ENCODE measurements at regions not wholly inside any gene's neighbourhood (a gene's known extent, or its start where the extent isn't known, plus 50 kb on each side); places are given as distances from the start of the nearest gene placed in this dataset.

- Mint-ChIP-seq H3K27me3 (no peaks in the 10 kb centered on the region), H3K4me3 (no peak overlapping the region), H3K4me1 (ENCODE audit: unreplicated experiment) (peaks cover 16% of the 10 kb centered on the region), H3K36me3 (no peaks in the 10 kb centered on the region), H3K9me3 (no peaks in the 10 kb centered on the region), H3K27ac (no peak overlapping the region)
- no peak for TF ChIP-seq CTCF (conservative IDR thresholded peaks at IDR 0.05)
- DNase-seq (ENCODE audit: extremely low spot score, unreplicated experiment), result no peak
Observed at GRCh38 chr4:7141151-7141834, 51.0 kb upstream of the SORCS2 start.

GRCh38 chr4:7140692-7141069 is 51.7 kb upstream of the SORCS2 start:
- Mint-ChIP-seq H3K27me3 (no peaks in the 10 kb centered on the region), H3K27ac (no peak overlapping the region), H3K4me3 (no peak overlapping the region), H3K9me3 (no peaks in the 10 kb centered on the region), H3K36me3 (no peaks in the 10 kb centered on the region), H3K4me1 (ENCODE audit: unreplicated experiment) (peaks cover 20% of the 10 kb centered on the region)
- no peak for TF ChIP-seq CTCF (conservative IDR thresholded peaks at IDR 0.05)
- no peak for DNase-seq (ENCODE audit: extremely low spot score, unreplicated experiment)

- H3K4me3 Mint-ChIP-seq, result no peak overlapping the region
- no peak for DNase-seq (ENCODE audit: extremely low spot score, unreplicated experiment)
- no peak for TF ChIP-seq CTCF (conservative IDR thresholded peaks at IDR 0.05)
- peaks cover 22% of the 10 kb centered on the region for H3K4me1 Mint-ChIP-seq (ENCODE audit: unreplicated experiment)
- no peaks in the 10 kb centered on the region for H3K36me3 Mint-ChIP-seq
- no peaks in the 10 kb centered on the region for H3K9me3 Mint-ChIP-seq
- no peak overlapping the region for H3K27ac Mint-ChIP-seq
- H3K27me3 Mint-ChIP-seq, result no peaks in the 10 kb centered on the region
Observed at GRCh38 chr4:7140062-7140691, 52.2 kb upstream of the SORCS2 start.

GRCh38 chr4:7139167-7139982 is 53.0 kb upstream of the SORCS2 start:
- Mint-ChIP-seq H3K9me3 (no peaks in the 10 kb centered on the region), H3K27me3 (no peaks in the 10 kb centered on the region), H3K4me3 (no peak overlapping the region), H3K36me3 (no peaks in the 10 kb centered on the region), H3K4me1 (ENCODE audit: unreplicated experiment) (peaks cover 29% of the 10 kb centered on the region), H3K27ac (no peak overlapping the region)
- DNase-seq (ENCODE audit: extremely low spot score, unreplicated experiment), result no peak
- no peak for TF ChIP-seq CTCF (conservative IDR thresholded peaks at IDR 0.05)

- no peak for TF ChIP-seq CTCF (conservative IDR thresholded peaks at IDR 0.05)
- Mint-ChIP-seq H3K4me1 (ENCODE audit: unreplicated experiment) (peaks cover 29% of the 10 kb centered on the region), H3K27ac (no peak overlapping the region), H3K4me3 (no peak overlapping the region), H3K9me3 (no peaks in the 10 kb centered on the region), H3K27me3 (no peaks in the 10 kb centered on the region), H3K36me3 (no peaks in the 10 kb centered on the region)
- DNase-seq (ENCODE audit: extremely low spot score, unreplicated experiment), result no peak
Observed at GRCh38 chr4:7138223-7139166, 53.8 kb upstream of the SORCS2 start.
